ENCODE measurements at regions not wholly inside any gene's neighbourhood (a gene's known extent, or its start where the extent isn't known, plus 50 kb on each side); places are given as distances from the start of the nearest gene placed in this dataset.

- TF ChIP-seq CTCF (IDR thresholded peaks at IDR 0.05) = no peak
- Histone ChIP-seq H3K4me3 (no peak overlapping the region), H3K36me3 (no peaks in the 10 kb centered on the region), H3K4me1 (no peaks in the 10 kb centered on the region), H3K27ac (no peak overlapping the region), H3K27me3 (no peaks in the 10 kb centered on the region), H3K9me3 (no peaks in the 10 kb centered on the region)
- DNase-seq (no peak), ATAC-seq (peak; percentile 30)
- intact Hi-C loops (cut with DNase I) = no loop called here
Measured at GRCh38 chr14:46399049-46399448, 252.5 kb downstream of the RPL10L start.

DNA sequence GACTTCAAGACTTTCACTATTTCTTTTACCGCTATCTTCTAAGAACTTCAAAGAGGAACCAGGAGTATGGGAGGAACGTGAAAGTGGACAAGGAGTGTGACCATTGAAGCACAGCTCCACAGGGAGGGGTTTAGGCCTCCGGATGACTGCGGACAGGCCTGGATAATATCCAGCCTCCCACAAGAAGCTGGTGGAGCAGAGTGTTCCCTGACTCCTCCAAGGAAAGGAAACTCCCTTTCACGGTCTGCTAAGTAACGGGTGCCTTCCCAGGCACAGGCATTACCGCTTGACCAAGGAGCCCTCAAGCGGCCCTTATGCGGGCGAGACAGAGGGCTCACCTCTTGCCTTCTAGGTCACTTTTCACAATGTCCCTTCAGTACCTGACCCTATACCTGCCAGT, 267.0 kb downstream of the RPL10L start:
- H3K36me3 ChIP-seq = no peaks in the 10 kb centered on the region
- no peaks in the 10 kb centered on the region for H3K9me3 ChIP-seq
- H3K4me1 ChIP-seq = no peaks in the 10 kb centered on the region
- intact Hi-C loops (cut with DNase I) = no loop called here
- H3K27ac ChIP-seq = no peak overlapping the region
- ATAC-seq = no peak
- no peak overlapping the region for H3K4me3 ChIP-seq
- DNase-seq = no peak
- no peaks in the 10 kb centered on the region for H3K27me3 ChIP-seq
- no peak for TF ChIP-seq CTCF (IDR thresholded peaks at IDR 0.05)

DNA sequence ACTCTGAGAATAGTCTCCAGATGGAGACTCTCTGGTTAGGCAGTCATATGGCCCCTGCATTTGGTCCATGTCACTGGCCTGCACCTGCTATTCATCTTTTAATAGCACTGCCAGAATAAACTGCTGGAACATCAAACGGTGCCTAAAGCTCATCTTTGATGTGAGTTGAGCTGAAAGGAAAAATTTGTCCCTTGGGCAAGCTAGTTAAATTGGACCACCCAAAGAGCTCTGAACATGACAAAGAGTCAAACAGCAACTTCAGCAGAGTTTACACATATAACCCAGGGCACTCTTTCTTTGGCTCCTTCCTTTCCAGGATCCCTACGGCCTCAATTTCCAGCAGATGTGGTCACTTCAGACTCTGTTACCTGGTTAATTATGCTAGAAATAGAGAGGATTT, 269.9 kb downstream of the RPL10L start:
- Histone ChIP-seq H3K36me3 (no peaks in the 10 kb centered on the region), H3K27me3 (no peaks in the 10 kb centered on the region), H3K4me1 (no peaks in the 10 kb centered on the region), H3K27ac (no peak overlapping the region), H3K4me3 (no peak overlapping the region), H3K9me3 (no peaks in the 10 kb centered on the region)
- ATAC-seq (no peak), DNase-seq (no peak)
- no peak for TF ChIP-seq CTCF (IDR thresholded peaks at IDR 0.05)
- intact Hi-C loops (cut with DNase I) = no loop called here

GRCh38 chr14:46378248-46378647, 273.3 kb downstream of the RPL10L start:
- Histone ChIP-seq H3K27me3 (no peaks in the 10 kb centered on the region), H3K36me3 (no peaks in the 10 kb centered on the region), H3K4me3 (no peak overlapping the region), H3K4me1 (no peaks in the 10 kb centered on the region), H3K27ac (no peak overlapping the region), H3K9me3 (no peaks in the 10 kb centered on the region)
- intact Hi-C loops (cut with DNase I) = no loop called here
- no peak for TF ChIP-seq CTCF (IDR thresholded peaks at IDR 0.05)
- DNase-seq (no peak), ATAC-seq (no peak)

GRCh38 chr14:46377305-46377704, 274.3 kb downstream of the RPL10L start:
- Histone ChIP-seq H3K36me3 (no peaks in the 10 kb centered on the region), H3K4me3 (no peak overlapping the region), H3K4me1 (no peaks in the 10 kb centered on the region), H3K27me3 (no peaks in the 10 kb centered on the region), H3K9me3 (no peaks in the 10 kb centered on the region), H3K27ac (no peak overlapping the region)
- intact Hi-C loops (cut with DNase I) = no loop called here
- ATAC-seq (no peak), DNase-seq (no peak)
- TF ChIP-seq CTCF (IDR thresholded peaks at IDR 0.05) = no peak

GRCh38 chr14:46369391-46369790, 282.2 kb downstream of the RPL10L start:
- Histone ChIP-seq H3K27ac (no peak overlapping the region), H3K36me3 (no peaks in the 10 kb centered on the region), H3K27me3 (no peaks in the 10 kb centered on the region), H3K9me3 (no peaks in the 10 kb centered on the region), H3K4me1 (no peaks in the 10 kb centered on the region), H3K4me3 (no peak overlapping the region)
- intact Hi-C loops (cut with DNase I) = no loop called here
- no peak for ATAC-seq
- no peak for TF ChIP-seq CTCF (IDR thresholded peaks at IDR 0.05)
- DNase-seq = no peak
